HepG2 (cell line): ENCODE measurements at regions not wholly inside any gene's neighbourhood (a gene's known extent, or its start where the extent isn't known, plus 50 kb on each side); places are given as distances from the start of the nearest gene placed in this dataset.

ENCODE experiments used
- ATAC-seq: fragments of 200-7000 bp; cut with Tn5 transposase; 3 replicates; pipeline ENCODE4 v1.9.1; 2020; ENCODE audit warnings: mild to moderate bottlenecking, moderate library complexity
- BruUV-seq: library from RNA; stranded (reverse); fragments of 400-500 nt; replicated peaks from 2 replicates; lab custom pipeline; 2021; lab: Mats Ljungman, UMichigan
- CTCF ChIA-PET: fragments of 300-600 bp; formaldehyde crosslinking; extraction: SDS; loops from one replicate; lab custom pipeline; 2021; ENCODE audit warnings: low total read pairs, inconsistent platforms, low intra/inter-chr PET ratio; lab: Yijun Ruan, JAX
- POLR2A ChIA-PET: fragments of 350-600 bp; sonication (Branson Sonifier 250); formaldehyde crosslinking; loops from one replicate; lab custom pipeline; 2020; ENCODE audit warnings: antibody characterized with exemption, inconsistent platforms; lab: Yijun Ruan, JAX
- DNase-seq: peaks from one replicate; pipeline ENCODE4 v3.0.0-alpha.2; 2015; ENCODE audit warnings: low spot score
- FAIRE-seq: peaks from 3 replicates; lab custom pipeline; 2011; peaks lifted over from hg19 to GRCh38; lab: Jason Lieb, UNC
- H2AFZ ChIP-seq: one replicate; pipeline ENCODE4 v1.6.1; 2011; ENCODE audit warnings: low read length, inconsistent platforms
- H3K27ac ChIP-seq: fragments of 300-600 bp; 3 replicates; pipeline ENCODE4 v1.8.0; 2011; ENCODE audit warnings: mixed run types, mild to moderate bottlenecking, mixed read lengths, low read length, inconsistent platforms; ENCODE audit not compliant: insufficient read depth; ENCODE audit errors: extremely low read length
- H3K27me3 ChIP-seq, 2 experiments: fragments of 200-600 bp in 1 of 2; 2 replicates in 1 of 2; 3 replicates in 1 of 2; pipeline versions ENCODE4 v1.6.0 to v1.8.0; 2011; ENCODE audit warnings: low read length in 2 of 2, mild to moderate bottlenecking in 2 of 2, moderate library complexity in 2 of 2, inconsistent platforms in 1 of 2; ENCODE audit not compliant: insufficient read depth in 2 of 2, control insufficient read depth in 1 of 2
- H3K36me3 ChIP-seq, 2 experiments: fragments of 200-600 bp in 1 of 2; replicated peaks in 1 of 2; 2 replicates in 1 of 2; 3 replicates in 1 of 2; pipeline versions ENCODE4 v1.5.1 to v1.8.0; 2011; ENCODE audit warnings: low read length in 2 of 2, inconsistent platforms in 1 of 2; ENCODE audit not compliant: insufficient read depth in 2 of 2, control insufficient read depth in 1 of 2
- H3K4me1 ChIP-seq: 2 replicates; pipeline ENCODE4 v1.5.1; 2012; ENCODE audit warnings: low read length, inconsistent platforms; ENCODE audit not compliant: insufficient read depth
- H3K4me2 ChIP-seq: 2 replicates; pipeline ENCODE4 v1.6.0; 2011; ENCODE audit warnings: low read depth, low read length, inconsistent platforms
- H3K4me3 ChIP-seq, 3 experiments: fragments of 200-600 bp in 1 of 3; sonication (generic), shearing (Covaris generic) in 1 of 3; replicated peaks in 1 of 3; 2 replicates each; pipeline ENCODE4 v1.5.1; 2011 to 2016; ENCODE audit warnings: low read length in 3 of 3, inconsistent platforms in 2 of 3, low read depth in 2 of 3, mild to moderate bottlenecking in 2 of 3, control low read depth in 1 of 3, mixed read lengths in 1 of 3; ENCODE audit not compliant: insufficient read depth in 1 of 3
- H3K79me2 ChIP-seq: one replicate; pipeline ENCODE4 v1.6.1; 2011; ENCODE audit warnings: low read length, inconsistent platforms; ENCODE audit not compliant: insufficient read depth
- H3K9ac ChIP-seq: 2 replicates; pipeline ENCODE4 v1.6.0; 2011; ENCODE audit warnings: mild to moderate bottlenecking, low read depth, low read length, inconsistent platforms; ENCODE audit not compliant: insufficient read depth
- H3K9me3 ChIP-seq: 2 replicates; pipeline ENCODE4 v1.5.1; 2012; ENCODE audit warnings: mild to moderate bottlenecking, low read length
- H4K20me1 ChIP-seq: 2 replicates; pipeline ENCODE4 v1.6.0; 2011; ENCODE audit warnings: inconsistent platforms, mild to moderate bottlenecking, low read length, moderate library complexity; ENCODE audit not compliant: insufficient read depth
- HMG20B ChIP-seq: conservative IDR thresholded peaks from 2 replicates; pipeline ENCODE4 v1.6.1; 2016; ENCODE audit warnings: missing genetic modification reagents, missing compliant biosample characterization
- KDM1A ChIP-seq: IDR thresholded peaks from 2 replicates; pipeline ENCODE4 v1.6.1; 2016; ENCODE audit warnings: missing compliant biosample characterization
- MAFK ChIP-seq, 2 experiments: IDR thresholded peaks in 1 of 2; conservative IDR thresholded peaks in 1 of 2; 2 replicates each; pipeline ENCODE4 v1.6.1; 2011; ENCODE audit warnings: improper control_type of control experiment in 2 of 2, low read length in 2 of 2
- PAX8 ChIP-seq: sonication (generic); formaldehyde crosslinking; IDR thresholded peaks from 2 replicates; pipeline ENCODE4 v1.8.0; 2022; ENCODE audit warnings: mild to moderate bottlenecking, missing genetic modification reagents, borderline replicate concordance
- SETDB1 ChIP-seq: sonication (generic); formaldehyde crosslinking; IDR thresholded peaks from 2 replicates; pipeline ENCODE4 v1.5.1; 2020; ENCODE audit warnings: missing genetic modification reagents, mild to moderate bottlenecking, borderline replicate concordance
- ZFAT ChIP-seq: sonication (generic); formaldehyde crosslinking; conservative IDR thresholded peaks from 2 replicates; pipeline ENCODE4 v1.8.1; 2023; ENCODE audit warnings: missing genetic modification reagents, inconsistent platforms
- ZFP37 ChIP-seq: sonication (generic); formaldehyde crosslinking; IDR thresholded peaks from 2 replicates; pipeline ENCODE4 v1.4.0; 2020; ENCODE audit warnings: missing genetic modification reagents, borderline replicate concordance
- ZNF446 ChIP-seq: sonication (generic); formaldehyde crosslinking; IDR thresholded peaks from 2 replicates; pipeline ENCODE4 v1.5.0; 2020; ENCODE audit warnings: mild to moderate bottlenecking, missing genetic modification reagents
- ZNF501 ChIP-seq: sonication (generic); formaldehyde crosslinking; IDR thresholded peaks from 2 replicates; pipeline ENCODE4 v1.5.1; 2020; ENCODE audit warnings: mild to moderate bottlenecking, moderate library complexity, missing genetic modification reagents
- ZNF552 ChIP-seq: sonication (generic); formaldehyde crosslinking; IDR thresholded peaks from 2 replicates; pipeline ENCODE4 v1.9.0; 2022; ENCODE audit warnings: missing genetic modification reagents, mild to moderate bottlenecking, borderline replicate concordance
- WGBS: methylation state at CpG from one replicate; pipeline ENCODE4 v1.1.6; 2017; ENCODE audit warnings: low lambda C conversion rate; 5-methylcytosine and 5-hydroxymethylcytosine counted together
- in situ Hi-C: cut with HindIII; loops from 2 replicates; pipeline ENCODE4 v1.10.0; 2017; ENCODE audit warnings: low pct_unique_long_range_greater_than_20kb; ENCODE audit not compliant: extremely low pct_ligation_motif_present
- intact Hi-C: fragments of 100-400 bp; cut with micrococcal nuclease; formaldehyde crosslinking; loops from one replicate; pipeline ENCODE4 v1.10.0; 2022; ENCODE audit not compliant: unreplicated experiment
- TF ChIP-seq, protein P1 (sequence below): sonication (generic); formaldehyde crosslinking; IDR thresholded peaks from 2 replicates; pipeline ENCODE4 v1.4.0; 2020; ENCODE audit warnings: missing genetic modification reagents
- TF ChIP-seq, protein P2 (sequence below): sonication (generic); formaldehyde crosslinking; IDR thresholded peaks from 2 replicates; pipeline ENCODE4 v1.4.0; 2020; ENCODE audit warnings: mild to moderate bottlenecking, missing genetic modification reagents, borderline replicate concordance
- TF ChIP-seq, protein P3 (sequence below): sonication (generic); formaldehyde crosslinking; IDR thresholded peaks from 2 replicates; pipeline ENCODE4 v1.5.0; 2020; ENCODE audit warnings: mild to moderate bottlenecking, missing genetic modification reagents, borderline replicate concordance

DNA sequence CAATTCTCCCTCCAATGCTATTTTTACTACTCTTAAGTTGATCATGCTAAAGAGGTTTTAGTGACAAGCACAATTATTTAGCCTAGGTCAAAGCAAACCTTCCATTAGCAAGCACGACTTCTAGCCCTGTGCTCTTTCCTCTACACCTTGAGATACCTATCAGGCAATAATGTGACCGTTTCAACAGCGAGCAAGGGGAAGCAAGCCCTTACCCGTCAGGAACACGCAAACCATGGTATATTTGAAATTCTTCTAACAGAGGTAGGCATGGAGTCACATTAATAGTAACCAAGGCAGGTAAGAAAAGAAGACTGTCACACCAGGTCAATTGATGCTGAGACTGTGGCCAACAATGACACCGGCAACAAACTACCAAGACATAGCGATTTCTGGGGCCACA, 68.9 kb upstream of the VGLL4 start:
- H3K27me3 ChIP-seq = no peaks in the 10 kb centered on the region
- no peak overlapping the region for H3K27ac ChIP-seq
- H3K79me2 ChIP-seq = peaks cover 25% of the 10 kb centered on the region
- ChIA-PET POLR2A (no interaction called here), CTCF (no interaction called here)
- no peak overlapping the region for H3K4me2 ChIP-seq
- no peak for TF ChIP-seq ZFP37 (CRISPR knock-in tag)
- no peak for TF ChIP-seq PAX8 (CRISPR knock-in tag)
- TF ChIP-seq, protein P1, sequence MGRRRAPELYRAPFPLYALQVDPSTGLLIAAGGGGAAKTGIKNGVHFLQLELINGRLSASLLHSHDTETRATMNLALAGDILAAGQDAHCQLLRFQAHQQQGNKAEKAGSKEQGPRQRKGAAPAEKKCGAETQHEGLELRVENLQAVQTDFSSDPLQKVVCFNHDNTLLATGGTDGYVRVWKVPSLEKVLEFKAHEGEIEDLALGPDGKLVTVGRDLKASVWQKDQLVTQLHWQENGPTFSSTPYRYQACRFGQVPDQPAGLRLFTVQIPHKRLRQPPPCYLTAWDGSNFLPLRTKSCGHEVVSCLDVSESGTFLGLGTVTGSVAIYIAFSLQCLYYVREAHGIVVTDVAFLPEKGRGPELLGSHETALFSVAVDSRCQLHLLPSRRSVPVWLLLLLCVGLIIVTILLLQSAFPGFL (CRISPR knock-in tag) = no peak
- TF ChIP-seq ZNF501 = no peak
- no peak for TF ChIP-seq ZNF446 (CRISPR knock-in tag)
- TF ChIP-seq, protein P2, sequence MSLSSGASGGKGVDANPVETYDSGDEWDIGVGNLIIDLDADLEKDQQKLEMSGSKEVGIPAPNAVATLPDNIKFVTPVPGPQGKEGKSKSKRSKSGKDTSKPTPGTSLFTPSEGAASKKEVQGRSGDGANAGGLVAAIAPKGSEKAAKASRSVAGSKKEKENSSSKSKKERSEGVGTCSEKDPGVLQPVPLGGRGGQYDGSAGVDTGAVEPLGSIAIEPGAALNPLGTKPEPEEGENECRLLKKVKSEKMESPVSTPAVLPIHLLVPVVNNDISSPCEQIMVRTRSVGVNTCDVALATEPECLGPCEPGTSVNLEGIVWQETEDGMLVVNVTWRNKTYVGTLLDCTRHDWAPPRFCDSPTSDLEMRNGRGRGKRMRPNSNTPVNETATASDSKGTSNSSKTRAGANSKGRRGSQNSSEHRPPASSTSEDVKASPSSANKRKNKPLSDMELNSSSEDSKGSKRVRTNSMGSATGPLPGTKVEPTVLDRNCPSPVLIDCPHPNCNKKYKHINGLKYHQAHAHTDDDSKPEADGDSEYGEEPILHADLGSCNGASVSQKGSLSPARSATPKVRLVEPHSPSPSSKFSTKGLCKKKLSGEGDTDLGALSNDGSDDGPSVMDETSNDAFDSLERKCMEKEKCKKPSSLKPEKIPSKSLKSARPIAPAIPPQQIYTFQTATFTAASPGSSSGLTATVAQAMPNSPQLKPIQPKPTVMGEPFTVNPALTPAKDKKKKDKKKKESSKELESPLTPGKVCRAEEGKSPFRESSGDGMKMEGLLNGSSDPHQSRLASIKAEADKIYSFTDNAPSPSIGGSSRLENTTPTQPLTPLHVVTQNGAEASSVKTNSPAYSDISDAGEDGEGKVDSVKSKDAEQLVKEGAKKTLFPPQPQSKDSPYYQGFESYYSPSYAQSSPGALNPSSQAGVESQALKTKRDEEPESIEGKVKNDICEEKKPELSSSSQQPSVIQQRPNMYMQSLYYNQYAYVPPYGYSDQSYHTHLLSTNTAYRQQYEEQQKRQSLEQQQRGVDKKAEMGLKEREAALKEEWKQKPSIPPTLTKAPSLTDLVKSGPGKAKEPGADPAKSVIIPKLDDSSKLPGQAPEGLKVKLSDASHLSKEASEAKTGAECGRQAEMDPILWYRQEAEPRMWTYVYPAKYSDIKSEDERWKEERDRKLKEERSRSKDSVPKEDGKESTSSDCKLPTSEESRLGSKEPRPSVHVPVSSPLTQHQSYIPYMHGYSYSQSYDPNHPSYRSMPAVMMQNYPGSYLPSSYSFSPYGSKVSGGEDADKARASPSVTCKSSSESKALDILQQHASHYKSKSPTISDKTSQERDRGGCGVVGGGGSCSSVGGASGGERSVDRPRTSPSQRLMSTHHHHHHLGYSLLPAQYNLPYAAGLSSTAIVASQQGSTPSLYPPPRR = no peak
- TF ChIP-seq KDM1A = no peak
- TF ChIP-seq MAFK (conservative IDR thresholded peaks at IDR 0.05 in 1 of 2, IDR thresholded peaks at IDR 0.05 in 1 of 2; ENCODE audit: low read length in 2 of 2) = no peak
- TF ChIP-seq ZNF552 = no peak
- TF ChIP-seq, protein P3, sequence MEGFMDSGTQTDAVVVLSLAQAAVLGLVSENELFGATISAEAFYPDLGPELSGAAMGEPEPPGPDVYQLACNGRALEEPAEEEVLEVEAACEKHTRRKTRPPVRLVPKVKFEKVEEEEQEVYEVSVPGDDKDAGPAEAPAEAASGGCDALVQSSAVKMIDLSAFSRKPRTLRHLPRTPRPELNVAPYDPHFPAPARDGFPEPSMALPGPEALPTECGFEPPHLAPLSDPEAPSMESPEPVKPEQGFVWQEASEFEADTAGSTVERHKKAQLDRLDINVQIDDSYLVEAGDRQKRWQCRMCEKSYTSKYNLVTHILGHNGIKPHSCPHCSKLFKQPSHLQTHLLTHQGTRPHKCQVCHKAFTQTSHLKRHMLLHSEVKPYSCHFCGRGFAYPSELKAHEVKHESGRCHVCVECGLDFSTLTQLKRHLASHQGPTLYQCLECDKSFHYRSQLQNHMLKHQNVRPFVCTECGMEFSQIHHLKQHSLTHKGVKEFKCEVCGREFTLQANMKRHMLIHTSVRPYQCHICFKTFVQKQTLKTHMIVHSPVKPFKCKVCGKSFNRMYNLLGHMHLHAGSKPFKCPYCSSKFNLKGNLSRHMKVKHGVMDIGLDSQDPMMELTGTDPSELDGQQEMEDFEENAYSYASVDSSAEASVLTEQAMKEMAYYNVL (CRISPR knock-in tag) = no peak
- no peak for TF ChIP-seq SETDB1 (CRISPR knock-in tag)
- TF ChIP-seq HMG20B = no peak
- no peak for TF ChIP-seq ZFAT (CRISPR knock-in tag)
- DNase-seq (no peak), FAIRE-seq (no peak), ATAC-seq (no peak)
- peaks cover 20% of the 10 kb centered on the region for H3K4me1 ChIP-seq
- no peak overlapping the region for H3K9ac ChIP-seq
- H3K36me3 ChIP-seq = no peaks in the 10 kb centered on the region
- 96% methylated on average over 7 of the region's 7 CpGs for WGBS
- intact Hi-C loops = no loop called here
- no peak overlapping the region for H2AFZ ChIP-seq
- H3K4me3 ChIP-seq = no peak overlapping the region
- no TSS peak for BruUV-seq
- in situ Hi-C loops = no loop called here
- H4K20me1 ChIP-seq = no peaks in the 10 kb centered on the region
- H3K9me3 ChIP-seq = peaks cover 11% of the 10 kb centered on the region; the same call in 1 of the 2 replicates
